ENCODE measurements at regions not wholly inside any gene's neighbourhood (a gene's known extent, or its start where the extent isn't known, plus 50 kb on each side); places are given as distances from the start of the nearest gene placed in this dataset.

DNA sequence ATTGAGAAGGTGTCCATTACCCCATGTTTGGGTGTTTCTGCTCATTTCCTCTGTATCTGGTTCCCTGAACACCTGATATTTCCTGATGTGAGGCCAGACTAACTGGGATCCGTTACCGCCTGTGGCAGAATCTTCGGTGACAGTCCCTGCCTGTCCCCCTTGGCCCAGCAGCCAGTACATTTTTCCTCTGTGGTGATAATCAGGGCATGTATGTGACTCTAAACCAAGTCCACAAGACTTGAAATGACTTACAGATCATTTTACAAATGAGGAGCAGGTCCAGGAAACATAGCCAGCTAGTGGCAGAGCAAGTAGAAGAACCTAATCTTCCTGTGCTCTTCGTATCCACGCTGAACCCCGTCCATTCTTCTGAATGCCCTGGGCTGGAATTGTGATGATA, 143.5 kb upstream of the IPO9 start:
- WGBS (ENCODE audit: low lambda C conversion rate), result 83% methylated on average over 6 of the region's 6 CpGs
- ChIA-PET CTCF (interaction anchor here (0.8 to 2.2 kb wide), 4 partner anchors 24 to 172 kb away, joined by 3 to 12 read pairs (median 4); no protein-coding TSS in a partner anchor), POLR2A (interaction anchor here (1.0 kb wide), 1 partner anchor 30 kb away, joined by 3 read pairs; no protein-coding TSS in a partner anchor)
- H3K4me2 ChIP-seq, result no peak overlapping the region
- H3K36me3 ChIP-seq (replicated peaks in 1 of 2; ENCODE audit: control insufficient read depth in 1 of 2, insufficient read depth in 2 of 2, low read length in 1 of 2), result peaks cover 5 to 43% of the 10 kb centered on the region in 2 experiments
- no peak overlapping the region for H2AFZ ChIP-seq (ENCODE audit: low read depth)
- H3K4me1 ChIP-seq (ENCODE audit: control insufficient read depth in 1 of 2, insufficient read depth in 2 of 2, low read depth in 1 of 2, low read length in 1 of 2), result peaks cover 8 to 24% of the 10 kb centered on the region in 2 experiments; a peak in 3 of 4 replicates
- peaks cover 96% of the 10 kb centered on the region for H4K20me1 ChIP-seq (ENCODE audit: insufficient read depth)
- H3K79me2 ChIP-seq (ENCODE audit: insufficient read depth), result peaks cover 95% of the 10 kb centered on the region
- no peaks in the 10 kb centered on the region for H3K9me2 ChIP-seq
- no peaks in the 10 kb centered on the region for H3K9me3 ChIP-seq
- H3K27ac ChIP-seq (ENCODE audit: low read depth in 2 of 2, low read length in 1 of 2), result peak overlapping the region in 1 of 2 experiments; percentile 14; a peak in 1 of 4 replicates
- H3K4me3 ChIP-seq (ENCODE audit: low read depth in 2 of 2, low read length in 1 of 2), result no peak overlapping the region
- no peaks in the 10 kb centered on the region for H3K27me3 ChIP-seq (ENCODE audit: insufficient read depth)
- no peak overlapping the region for H3K9ac ChIP-seq
- H3F3A ChIP-seq (replicated peaks; ENCODE audit: insufficient read depth), result peaks cover 28% of the 10 kb centered on the region
- TF ChIP-seq RCOR1 (IDR thresholded peaks at IDR 0.05; ENCODE audit: low read length), result peak; percentile 68; the same call in 1 of the 2 replicates
- TF ChIP-seq, protein P1, sequence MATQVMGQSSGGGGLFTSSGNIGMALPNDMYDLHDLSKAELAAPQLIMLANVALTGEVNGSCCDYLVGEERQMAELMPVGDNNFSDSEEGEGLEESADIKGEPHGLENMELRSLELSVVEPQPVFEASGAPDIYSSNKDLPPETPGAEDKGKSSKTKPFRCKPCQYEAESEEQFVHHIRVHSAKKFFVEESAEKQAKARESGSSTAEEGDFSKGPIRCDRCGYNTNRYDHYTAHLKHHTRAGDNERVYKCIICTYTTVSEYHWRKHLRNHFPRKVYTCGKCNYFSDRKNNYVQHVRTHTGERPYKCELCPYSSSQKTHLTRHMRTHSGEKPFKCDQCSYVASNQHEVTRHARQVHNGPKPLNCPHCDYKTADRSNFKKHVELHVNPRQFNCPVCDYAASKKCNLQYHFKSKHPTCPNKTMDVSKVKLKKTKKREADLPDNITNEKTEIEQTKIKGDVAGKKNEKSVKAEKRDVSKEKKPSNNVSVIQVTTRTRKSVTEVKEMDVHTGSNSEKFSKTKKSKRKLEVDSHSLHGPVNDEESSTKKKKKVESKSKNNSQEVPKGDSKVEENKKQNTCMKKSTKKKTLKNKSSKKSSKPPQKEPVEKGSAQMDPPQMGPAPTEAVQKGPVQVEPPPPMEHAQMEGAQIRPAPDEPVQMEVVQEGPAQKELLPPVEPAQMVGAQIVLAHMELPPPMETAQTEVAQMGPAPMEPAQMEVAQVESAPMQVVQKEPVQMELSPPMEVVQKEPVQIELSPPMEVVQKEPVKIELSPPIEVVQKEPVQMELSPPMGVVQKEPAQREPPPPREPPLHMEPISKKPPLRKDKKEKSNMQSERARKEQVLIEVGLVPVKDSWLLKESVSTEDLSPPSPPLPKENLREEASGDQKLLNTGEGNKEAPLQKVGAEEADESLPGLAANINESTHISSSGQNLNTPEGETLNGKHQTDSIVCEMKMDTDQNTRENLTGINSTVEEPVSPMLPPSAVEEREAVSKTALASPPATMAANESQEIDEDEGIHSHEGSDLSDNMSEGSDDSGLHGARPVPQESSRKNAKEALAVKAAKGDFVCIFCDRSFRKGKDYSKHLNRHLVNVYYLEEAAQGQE (IDR thresholded peaks at IDR 0.05; ENCODE audit: low read depth, low read length), result no peak
- TF ChIP-seq NRF1 (IDR thresholded peaks at IDR 0.05; ENCODE audit: low read depth, low read length), result no peak
- 0 out of 2 replicates have a peak, but pooled peaks have one; percentile 21 for TF ChIP-seq GATA2 (CRISPR knock-in tag; IDR thresholded peaks at IDR 0.05)
- TF ChIP-seq EP300 (IDR thresholded peaks at IDR 0.05; ENCODE audit: borderline replicate concordance in 1 of 2, low read depth in 1 of 2, low read length in 1 of 2), result no peak
- no peak for DNase-seq

DNA sequence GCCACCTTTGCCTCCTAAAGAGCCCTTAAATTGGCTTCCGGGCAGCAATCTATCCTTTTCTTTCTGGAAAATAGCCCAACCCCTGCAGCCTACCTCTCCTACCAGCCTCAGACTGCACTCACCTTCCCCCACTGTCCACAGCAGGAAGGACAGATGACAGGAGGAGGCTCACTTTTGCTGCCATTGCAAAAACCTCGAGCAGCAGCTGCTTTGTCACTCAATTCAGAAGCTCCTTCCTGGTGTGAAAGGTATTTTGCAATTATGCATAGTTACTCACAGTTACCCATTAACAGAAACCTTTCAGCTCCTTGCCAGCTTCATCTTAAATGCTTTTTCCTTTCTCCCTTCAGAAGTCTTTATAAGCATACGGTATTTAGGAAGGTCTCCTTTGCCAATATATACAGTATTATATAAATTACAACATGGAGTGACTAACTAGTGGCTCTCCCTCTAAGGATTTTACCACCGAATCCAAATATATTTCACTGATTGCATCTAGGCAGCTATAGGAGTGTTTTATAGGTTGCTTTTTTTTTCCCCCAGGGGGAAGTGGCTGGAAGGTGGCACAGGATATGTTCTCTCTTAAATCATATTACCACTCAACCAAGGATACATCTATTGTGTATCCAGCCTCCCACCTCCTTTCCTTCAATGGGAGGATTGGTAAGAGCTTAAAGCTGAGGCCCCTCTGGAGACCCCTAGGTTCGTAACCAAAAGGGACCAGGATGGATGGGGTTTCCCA, 142.1 kb upstream of the IPO9 start:
- Histone ChIP-seq H3K27me3 (ENCODE audit: insufficient read depth) (no peaks in the 10 kb centered on the region), H4K20me1 (ENCODE audit: insufficient read depth) (peaks cover 96% of the 10 kb centered on the region), H3K79me2 (ENCODE audit: insufficient read depth) (peaks cover 95% of the 10 kb centered on the region), H3F3A (replicated peaks; ENCODE audit: insufficient read depth) (peaks cover 29% of the 10 kb centered on the region), H2AFZ (ENCODE audit: low read depth) (no peak overlapping the region), H3K4me1 (ENCODE audit: control insufficient read depth in 1 of 2, insufficient read depth in 2 of 2, low read depth in 1 of 2, low read length in 1 of 2) (peaks cover 15 to 22% of the 10 kb centered on the region in 2 experiments), H3K27ac (ENCODE audit: low read depth in 2 of 2, low read length in 1 of 2) (no peak overlapping the region), H3K4me3 (ENCODE audit: low read depth in 2 of 2, low read length in 1 of 2) (no peak overlapping the region), H3K4me2 (no peak overlapping the region), H3K36me3 (replicated peaks in 1 of 2; ENCODE audit: control insufficient read depth in 1 of 2, insufficient read depth in 2 of 2, low read length in 1 of 2) (peaks cover 5 to 42% of the 10 kb centered on the region in 2 experiments), H3K9me2 (no peaks in the 10 kb centered on the region), H3K9ac (no peak overlapping the region), H3K9me3 (no peaks in the 10 kb centered on the region)
- no peak for DNase-seq
- CTCF ChIA-PET, result interaction anchor here (0.9 to 1.5 kb wide), 6 partner anchors 17 to 175 kb away, joined by 3 read pairs; no protein-coding TSS in a partner anchor
- POLR2A ChIA-PET, result no interaction called here
- 78% methylated on average over 5 of the region's 5 CpGs for WGBS (ENCODE audit: low lambda C conversion rate)
- no peak for TF ChIP-seq EP300 (IDR thresholded peaks at IDR 0.05; ENCODE audit: borderline replicate concordance in 1 of 2, low read depth in 1 of 2, low read length in 1 of 2)
